Endothelial cell of umbilical vein (primary cell): ENCODE measurements at regions not wholly inside any gene's neighbourhood (a gene's known extent, or its start where the extent isn't known, plus 50 kb on each side); places are given as distances from the start of the nearest gene placed in this dataset.

Experiments
- BruUV-seq: library from RNA; stranded (reverse); fragments of 400-500 nt; replicated peaks from 2 replicates; lab custom pipeline; 2021; lab: Mats Ljungman, UMichigan
- CTCF ChIA-PET: fragments of 300-600, 350-600 bp; sonication (Branson Sonifier 250); formaldehyde crosslinking; loops from one replicate; lab custom pipeline; 2021; ENCODE audit warnings: antibody characterized with exemption, inconsistent platforms; lab: Charles Lee
- POLR2A ChIA-PET: fragments of 300-600, 350-600 bp; sonication (Branson Sonifier 250); formaldehyde crosslinking; loops from one replicate; lab custom pipeline; 2021; ENCODE audit warnings: antibody characterized with exemption, inconsistent platforms; lab: Charles Lee
- DNase-seq: peaks from one replicate; pipeline ENCODE4 v3.0.0-alpha.2; 2011; ENCODE audit warnings: low read depth, low spot score
- FAIRE-seq: peaks from 2 replicates; lab custom pipeline; 2011; peaks lifted over from hg19 to GRCh38; lab: Jason Lieb, UNC
- H2AFZ ChIP-seq: 2 replicates; pipeline ENCODE4 v1.6.0; 2012; ENCODE audit warnings: low read depth, low read length, control low read depth, inconsistent platforms
- H3K27ac ChIP-seq: 2 replicates; pipeline ENCODE4 v1.5.1; 2011; ENCODE audit warnings: low read depth, mild to moderate bottlenecking, control low read depth, low read length, moderate library complexity; ENCODE audit not compliant: insufficient read depth
- H3K27me3 ChIP-seq, 2 experiments: 2 replicates each; pipeline versions ENCODE4 v1.6.0 to v1.6.1; 2011; ENCODE audit warnings: low read length in 2 of 2, mixed read lengths in 1 of 2; ENCODE audit not compliant: control insufficient read depth in 2 of 2, insufficient read depth in 2 of 2
- H3K36me3 ChIP-seq, 2 experiments: 2 replicates in 1 of 2; 3 replicates in 1 of 2; pipeline ENCODE4 v1.5.1; 2011; ENCODE audit warnings: low read length in 2 of 2, mild to moderate bottlenecking in 1 of 2, moderate library complexity in 1 of 2; ENCODE audit not compliant: control insufficient read depth in 2 of 2, insufficient read depth in 2 of 2; ENCODE audit errors: extremely low read depth in 1 of 2
- H3K4me1 ChIP-seq: 3 replicates; pipeline ENCODE4 v1.5.1; 2011; ENCODE audit warnings: mild to moderate bottlenecking, low read length; ENCODE audit not compliant: control insufficient read depth, insufficient read depth; ENCODE audit errors: extremely low read depth
- H3K4me2 ChIP-seq: 2 replicates; pipeline ENCODE4 v1.6.1; 2011; ENCODE audit warnings: low read length, control low read depth, mixed read lengths; ENCODE audit not compliant: insufficient read depth
- H3K4me3 ChIP-seq, 3 experiments: fragments of 200-600 bp in 1 of 3; sonication (generic), shearing (Covaris generic) in 1 of 3; replicated peaks in 1 of 3; 2 replicates each; pipeline ENCODE4 v1.5.1; 2011 to 2016; ENCODE audit warnings: control low read depth in 3 of 3, low read length in 3 of 3, mild to moderate bottlenecking in 2 of 3, inconsistent platforms in 1 of 3, low read depth in 1 of 3, moderate library complexity in 1 of 3; ENCODE audit not compliant: insufficient read depth in 1 of 3
- H3K79me2 ChIP-seq: 2 replicates; pipeline ENCODE4 v1.6.0; 2012; ENCODE audit warnings: low read length, inconsistent platforms; ENCODE audit not compliant: control insufficient read depth, insufficient read depth
- H3K9ac ChIP-seq: replicated peaks from 2 replicates; pipeline ENCODE3; 2011; ENCODE audit warnings: low read length, control low read depth; ENCODE audit not compliant: insufficient read depth; ENCODE audit errors: extremely low read depth
- H3K9me1 ChIP-seq: replicated peaks from 3 replicates; pipeline ENCODE4 v1.6.0; 2011; ENCODE audit warnings: mild to moderate bottlenecking, low read length; ENCODE audit not compliant: control insufficient read depth, insufficient read depth; ENCODE audit errors: extremely low read depth
- H3K9me3 ChIP-seq: replicated peaks from 2 replicates; pipeline ENCODE4 v1.5.1; 2012; ENCODE audit warnings: low read length, inconsistent platforms; ENCODE audit not compliant: control insufficient read depth, insufficient read depth
- H4K20me1 ChIP-seq: replicated peaks from 2 replicates; pipeline ENCODE3; 2011; ENCODE audit warnings: mild to moderate bottlenecking, low read length; ENCODE audit not compliant: control insufficient read depth, insufficient read depth; ENCODE audit errors: extremely low read depth
- CTCF ChIP-seq, 2 donors: IDR thresholded peaks; 1 replicate in 1 of 2; 2 replicates in 1 of 2; pipeline ENCODE4 v1.5.1; 2011; ENCODE audit warnings: low read length in 2 of 2, mild to moderate bottlenecking in 2 of 2, moderate library complexity in 2 of 2, control low read depth in 1 of 2, inconsistent platforms in 1 of 2, low read depth in 1 of 2; ENCODE audit not compliant: insufficient read depth in 1 of 2; ENCODE audit errors: extremely low read depth in 1 of 2
- EZH2 ChIP-seq: IDR thresholded peaks from 2 replicates; pipeline ENCODE4 v1.6.1; 2012; ENCODE audit warnings: borderline replicate concordance, low read depth, mild to moderate bottlenecking, moderate library complexity, low read length, inconsistent platforms; ENCODE audit not compliant: severe bottlenecking
- FOS ChIP-seq: IDR thresholded peaks from 2 replicates; pipeline ENCODE4 v1.6.1; 2011; ENCODE audit warnings: mild to moderate bottlenecking, low read length, moderate library complexity, borderline replicate concordance; ENCODE audit not compliant: insufficient read depth
- GATA2 ChIP-seq: IDR thresholded peaks from 2 replicates; pipeline ENCODE4 v1.7.0; 2011; ENCODE audit warnings: low read depth, mild to moderate bottlenecking, moderate library complexity, mixed read lengths, low read length; ENCODE audit not compliant: insufficient read length, insufficient read depth
- JUN ChIP-seq: IDR thresholded peaks from 2 replicates; pipeline ENCODE4 v1.6.1; 2011; ENCODE audit warnings: borderline replicate concordance, low read depth; ENCODE audit not compliant: insufficient read length, insufficient read depth
- MAX ChIP-seq: IDR thresholded peaks from 2 replicates; pipeline ENCODE4 v1.6.1; 2011; ENCODE audit not compliant: insufficient read depth, insufficient read length
- MYC ChIP-seq: IDR thresholded peaks from one replicate; pipeline ENCODE4 v1.6.1; 2011; ENCODE audit warnings: mild to moderate bottlenecking, low read depth, low read length
- POLR2A ChIP-seq: IDR thresholded peaks from 2 replicates; pipeline ENCODE4 v1.6.1; 2012; ENCODE audit warnings: low read depth, mild to moderate bottlenecking, control low read depth, low read length
- POLR2AphosphoS5 ChIP-seq: IDR thresholded peaks from 2 replicates; pipeline ENCODE4 v1.6.1; 2012; ENCODE audit warnings: low read depth, mild to moderate bottlenecking, control low read depth, low read length, moderate library complexity; ENCODE audit not compliant: insufficient read depth
- dilution Hi-C: fragments of 300-500 bp; cut with MboI; formaldehyde crosslinking; loops from one replicate; pipeline ENCODE4 v1.15.0; 2019; ENCODE audit warnings: low sequenced_read_pairs; ENCODE audit not compliant: extremely low pct_ligation_motif_present
- intact Hi-C: fragments of 100-400 bp; cut with micrococcal nuclease; formaldehyde crosslinking; loops from one replicate; pipeline ENCODE4 v1.10.0; 2022

- H4K20me1 ChIP-seq: no peaks in the 10 kb centered on the region
- H3K9ac ChIP-seq: no peak overlapping the region
- no peaks in the 10 kb centered on the region for H3K79me2 ChIP-seq
- H3K4me3 ChIP-seq: no peak overlapping the region
- no peaks in the 10 kb centered on the region for H3K4me1 ChIP-seq
- dilution Hi-C loops: no loop called here
- H2AFZ ChIP-seq: no peak overlapping the region
- no peak overlapping the region for H3K27ac ChIP-seq
- BruUV-seq: no TSS peak
- intact Hi-C loops: no loop called here
- CTCF ChIA-PET: no interaction called here
- H3K9me3 ChIP-seq: no peaks in the 10 kb centered on the region
- no peaks in the 10 kb centered on the region for H3K36me3 ChIP-seq
- TF ChIP-seq GATA2 (no peak), JUN (no peak), MYC (no peak), POLR2A (no peak), MAX (no peak), POLR2AphosphoS5 (no peak), FOS (no peak), CTCF (IDR thresholded peaks at IDR 0.05; ENCODE audit: extremely low read depth in 1 of 2, insufficient read depth in 1 of 2, low read depth in 1 of 2, low read length in 2 of 2) (no peak), EZH2 (no peak)
- no peaks in the 10 kb centered on the region for H3K9me1 ChIP-seq
- FAIRE-seq (no peak), DNase-seq (no peak)
- H3K4me2 ChIP-seq: no peak overlapping the region
- POLR2A ChIA-PET: no interaction called here
- H3K27me3 ChIP-seq: no peaks in the 10 kb centered on the region
These were observed 587.1 kb upstream of the GRIA3 start for GRCh38 chrX:122596998-122597397.
